A549 (cell line): ENCODE measurements at regions not wholly inside any gene's neighbourhood (a gene's known extent, or its start where the extent isn't known, plus 50 kb on each side); places are given as distances from the start of the nearest gene placed in this dataset.

ENCODE experiments used
- BHLHE40 ChIP-seq: IDR thresholded peaks from 2 replicates; pipeline ENCODE4 v1.6.1; 2012; ENCODE audit warnings: low read depth, low read length, inconsistent platforms
- CTCF ChIP-seq: fragments of >200 bp; sonication (Bioruptor Twin); formaldehyde crosslinking; IDR thresholded peaks from 3 replicates; pipeline ENCODE4 v1.5.1; 2016
- HMGXB4 ChIP-seq: fragments of 250-450 bp; sonication (Bioruptor Pico); IDR thresholded peaks from 2 replicates; pipeline ENCODE4 v1.5.0; 2021; ENCODE audit warnings: mild to moderate bottlenecking, moderate library complexity, borderline replicate concordance
- KDM1A ChIP-seq: fragments of 200-600 bp; sonication (generic); IDR thresholded peaks from 2 replicates; pipeline ENCODE4 v1.6.1; 2016; ENCODE audit warnings: low read depth, mild to moderate bottlenecking
- MAX ChIP-seq: IDR thresholded peaks from 2 replicates; pipeline ENCODE4 v1.6.1; 2012
- POLR2AphosphoS2 ChIP-seq: conservative IDR thresholded peaks from 2 replicates; pipeline ENCODE4 v1.6.1; 2012; ENCODE audit warnings: low read length, improper control_type of control experiment, inconsistent platforms
- RAD21 ChIP-seq, 2 experiments: fragments of >200 bp in 1 of 2; sonication (Bioruptor Twin) in 1 of 2; formaldehyde crosslinking in 1 of 2; IDR thresholded peaks in 1 of 2; conservative IDR thresholded peaks in 1 of 2; 2 replicates in 1 of 2; 3 replicates in 1 of 2; pipeline ENCODE4 v1.6.1; 2012 to 2018; ENCODE audit warnings: inconsistent platforms in 1 of 2
- RARB ChIP-seq: fragments of 250-450 bp; sonication (Bioruptor Pico); IDR thresholded peaks from 2 replicates; pipeline ENCODE4 v1.8.0; 2021; ENCODE audit warnings: mild to moderate bottlenecking, moderate library complexity

GRCh38 chr10:116798859-116799258 is 50.4 kb upstream of the ENO4 start:
- TF ChIP-seq CTCF (no peak), HMGXB4 (CRISPR knock-in tag) (no peak), POLR2AphosphoS2 (no peak), RAD21 (conservative IDR thresholded peaks at IDR 0.05 in 1 of 2, IDR thresholded peaks at IDR 0.05 in 1 of 2) (no peak), KDM1A (no peak), RARB (no peak), BHLHE40 (no peak), MAX (no peak)
